HG03039 (cell line): ENCODE measurements at regions not wholly inside any gene's neighbourhood (a gene's known extent, or its start where the extent isn't known, plus 50 kb on each side); places are given as distances from the start of the nearest gene placed in this dataset.

Source experiments
- ATAC-seq: cut with Tn5 transposase; IDR thresholded peaks from one replicate; pipeline ENCODE4 v1.9.1; 2021; ENCODE audit warnings: mild to moderate bottlenecking, moderate library complexity; ENCODE audit not compliant: unreplicated experiment

- ATAC-seq = no peak
These were observed 249.7 kb downstream of the C4orf33 start for GRCh38 chr4:129345609-129346008.

GRCh38 chr4:129346036-129346435 is 250.1 kb downstream of the C4orf33 start:
- ATAC-seq = no peak

GRCh38 chr4:129346734-129347133 is 250.8 kb downstream of the C4orf33 start:
- ATAC-seq = no peak

GRCh38 chr4:129350834-129351721 is 255.1 kb downstream of the C4orf33 start:
- ATAC-seq = no peak

- ATAC-seq = no peak
These were observed 256.5 kb downstream of the C4orf33 start for GRCh38 chr4:129352480-129352879.

- ATAC-seq = no peak
These were observed 257.5 kb downstream of the C4orf33 start for GRCh38 chr4:129353490-129353889.

- ATAC-seq = no peak
These were observed 259.1 kb downstream of the C4orf33 start for GRCh38 chr4:129355031-129355430.

GRCh38 chr4:129355516-129355915 is 259.6 kb downstream of the C4orf33 start:
- ATAC-seq = no peak

- no peak for ATAC-seq
These were observed 262.6 kb downstream of the C4orf33 start for GRCh38 chr4:129358571-129358970.

- no peak for ATAC-seq
These were observed 263.5 kb downstream of the C4orf33 start for GRCh38 chr4:129359461-129359860.

- peak; percentile 78 for ATAC-seq
These were observed 266.8 kb downstream of the C4orf33 start for GRCh38 chr4:129362691-129363274.

- ATAC-seq = no peak
These were observed 268.9 kb downstream of the C4orf33 start for GRCh38 chr4:129364747-129365452.

- ATAC-seq = no peak
These were observed 273.5 kb downstream of the C4orf33 start for GRCh38 chr4:129369361-129370010.

- no peak for ATAC-seq
These were observed 275.1 kb downstream of the C4orf33 start for GRCh38 chr4:129371065-129371464.

- ATAC-seq = no peak
These were observed 276.0 kb downstream of the C4orf33 start for GRCh38 chr4:129371926-129372325.

GRCh38 chr4:129377131-129377845 is 281.3 kb downstream of the C4orf33 start:
- no peak for ATAC-seq

GRCh38 chr4:129378364-129378763 is 282.4 kb downstream of the C4orf33 start:
- no peak for ATAC-seq

GRCh38 chr4:129379429-129379828 is 283.5 kb downstream of the C4orf33 start:
- ATAC-seq = no peak

GRCh38 chr4:129384974-129385373 is 289.0 kb downstream of the C4orf33 start:
- ATAC-seq = no peak

GRCh38 chr4:129387666-129388065 is 291.7 kb downstream of the C4orf33 start:
- ATAC-seq = no peak

GRCh38 chr4:129393976-129394375 is 298.0 kb downstream of the C4orf33 start:
- no peak for ATAC-seq
